Nucleus accumbens (tissue), 56 donors: ENCODE measurements at regions not wholly inside any gene's neighbourhood (a gene's known extent, or its start where the extent isn't known, plus 50 kb on each side); places are given as distances from the start of the nearest gene placed in this dataset.
"Not testable (repeated sequence)": the region's sequence is repeated elsewhere in the genome, so short reads cannot be mapped to it uniquely, and the experiment has no call there.

Experiments used
- DNase-seq, 56 donors: peaks; one replicate each; lab custom pipeline; 2025; lab: John Stamatoyannopoulos, UW

DNA sequence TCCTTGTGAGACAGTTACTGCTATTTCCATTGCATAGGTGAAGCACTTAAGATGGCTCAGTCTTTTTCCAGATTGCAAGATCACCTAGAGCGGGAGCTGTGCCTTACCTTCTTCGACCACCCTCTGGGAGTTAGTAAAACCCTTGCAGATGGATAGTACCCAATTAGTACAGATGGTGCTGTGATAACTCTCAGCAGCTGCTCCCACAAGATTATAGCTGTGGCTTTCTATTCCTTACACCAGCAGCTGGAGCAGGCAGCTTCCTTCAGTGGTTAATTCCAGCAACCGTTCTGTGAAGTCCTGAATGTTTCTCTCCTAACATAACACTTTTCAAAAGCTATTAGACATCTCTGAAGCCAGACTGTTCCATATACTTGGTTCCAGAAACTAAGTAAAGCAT lies 796.8 kb downstream of the XPNPEP1 start:
- DNase-seq = no peak

DNA sequence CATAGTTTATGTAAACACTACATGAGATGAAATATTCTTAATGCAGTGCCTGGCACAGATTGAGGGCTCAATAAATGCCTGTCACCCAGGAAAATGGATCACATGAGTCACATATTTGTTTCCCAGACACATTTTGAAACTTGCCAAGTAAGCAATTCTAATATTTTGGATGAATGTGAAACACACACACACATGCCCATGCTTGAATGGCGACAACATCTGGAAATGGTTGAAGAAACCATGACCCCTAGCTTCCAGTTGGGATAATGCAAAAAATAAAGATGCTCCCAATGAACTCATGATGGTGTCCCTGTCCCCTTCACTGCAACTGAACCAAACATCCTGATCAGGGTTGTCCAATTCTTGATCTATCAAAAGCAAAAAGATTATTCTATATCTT lies 797.3 kb downstream of the XPNPEP1 start:
- no peak for DNase-seq

DNA sequence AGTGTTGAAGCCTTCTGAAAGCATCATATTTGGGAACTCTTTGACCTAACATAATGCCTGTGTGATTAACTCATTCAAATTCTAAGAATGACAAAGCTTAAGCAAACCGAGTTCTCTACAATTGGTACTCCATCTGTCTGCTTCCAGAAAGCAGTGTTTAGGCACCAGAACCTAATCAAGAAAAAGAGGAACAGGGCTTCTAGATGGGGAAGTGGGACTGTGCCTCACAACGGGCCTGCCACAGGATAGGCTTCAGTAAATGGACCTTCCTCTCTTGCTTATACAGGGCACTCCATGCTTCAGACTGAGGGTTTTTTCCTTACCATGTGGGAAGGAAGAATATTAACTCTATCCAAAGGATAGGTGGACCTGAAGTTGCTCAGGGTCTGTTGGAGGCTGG lies 808.1 kb downstream of the XPNPEP1 start:
- no peak for DNase-seq

DNA sequence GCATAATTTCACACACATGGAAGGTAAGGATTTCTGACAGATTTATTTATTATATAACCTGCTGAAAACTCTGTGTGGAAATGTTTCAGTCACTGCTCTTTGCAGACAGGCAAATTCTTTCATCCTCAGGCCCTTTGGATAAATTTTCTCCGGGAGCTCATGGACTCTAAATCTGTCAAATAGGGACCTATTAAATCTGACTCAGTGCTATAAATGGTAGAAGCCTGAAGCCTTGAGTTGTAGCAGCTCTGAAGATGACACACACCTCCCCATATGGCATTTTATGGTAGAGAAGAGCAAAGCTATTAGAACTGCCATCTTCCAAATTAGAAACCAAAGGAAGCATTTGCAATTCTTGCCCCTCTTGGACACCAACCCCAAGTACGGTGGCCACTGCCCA lies 808.7 kb downstream of the XPNPEP1 start:
- no peak for DNase-seq

DNA sequence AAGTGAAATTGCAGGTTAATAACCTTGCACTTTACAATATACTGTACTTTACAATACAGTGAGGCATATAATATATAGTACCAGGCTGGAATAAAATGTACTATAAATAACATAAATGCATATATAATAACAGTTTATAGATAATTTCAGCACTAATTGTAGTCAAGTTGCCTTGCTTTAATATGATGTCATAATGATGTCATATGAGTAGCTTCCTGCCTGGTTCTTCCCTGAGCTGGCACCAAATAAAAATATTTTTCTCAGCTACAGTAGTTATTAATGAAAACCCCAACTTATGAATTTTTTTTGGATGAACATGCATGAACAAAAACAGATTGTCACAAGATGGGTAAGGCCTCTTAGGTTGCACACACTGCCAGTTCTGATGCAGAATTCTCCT lies 816.7 kb downstream of the XPNPEP1 start:
- DNase-seq = no peak

DNA sequence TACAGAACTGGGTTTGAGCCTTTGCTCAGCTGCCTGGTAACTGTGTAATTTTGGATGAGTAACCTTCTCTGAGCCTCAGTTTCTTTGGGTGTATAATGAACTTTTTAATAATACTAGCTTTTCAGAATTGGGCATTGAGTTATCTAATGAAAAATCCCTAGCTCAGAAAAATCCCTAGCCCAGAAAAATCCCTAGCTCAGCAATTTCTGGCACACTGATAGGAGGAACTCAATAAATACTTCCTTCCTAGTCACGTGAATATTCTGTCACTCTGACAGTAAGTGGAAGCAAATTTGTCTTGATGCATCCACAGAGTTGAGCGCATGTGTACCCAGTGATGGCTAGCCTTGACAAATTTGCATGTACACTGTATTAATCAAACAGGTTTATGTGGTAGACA lies 817.6 kb downstream of the XPNPEP1 start:
- no peak for DNase-seq

DNA sequence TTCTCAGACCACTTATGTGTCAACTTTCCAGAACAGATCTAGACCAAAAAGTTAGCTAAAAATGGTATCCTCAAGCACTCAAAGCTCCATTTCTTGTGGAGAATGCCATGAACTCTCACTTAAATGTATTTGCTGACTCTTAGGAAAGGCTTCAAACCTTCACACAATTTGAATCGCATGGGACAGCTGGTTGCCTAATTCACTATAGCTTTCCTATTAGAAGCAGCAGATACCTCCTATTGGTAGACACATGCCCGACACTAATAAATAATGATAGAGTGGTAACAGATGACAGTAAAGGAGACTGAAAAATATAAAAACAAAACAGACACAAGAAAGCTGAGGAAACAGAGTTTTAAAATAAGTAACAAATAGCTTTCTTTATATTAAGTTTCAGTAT lies 818.5 kb downstream of the XPNPEP1 start:
- no peak for DNase-seq

DNA sequence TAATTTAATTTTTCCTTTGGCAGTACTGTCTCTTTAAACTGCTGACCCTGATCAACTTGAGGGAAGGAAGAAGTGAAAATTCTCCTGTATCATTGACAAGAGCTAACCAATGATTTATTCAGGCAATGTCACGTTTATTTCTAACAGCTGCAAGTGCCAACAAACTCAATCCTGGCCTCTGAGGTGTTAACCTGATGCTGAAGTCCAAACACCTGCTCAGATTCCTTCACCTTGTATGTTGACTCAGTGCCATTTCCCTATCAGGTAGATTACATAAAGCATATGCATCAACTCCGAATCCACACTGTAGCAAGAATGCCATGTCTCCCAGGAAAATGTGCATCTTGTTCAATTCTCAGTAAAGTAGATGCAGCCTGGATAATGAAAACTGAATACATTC lies 820.0 kb downstream of the XPNPEP1 start:
- DNase-seq = no peak

DNA sequence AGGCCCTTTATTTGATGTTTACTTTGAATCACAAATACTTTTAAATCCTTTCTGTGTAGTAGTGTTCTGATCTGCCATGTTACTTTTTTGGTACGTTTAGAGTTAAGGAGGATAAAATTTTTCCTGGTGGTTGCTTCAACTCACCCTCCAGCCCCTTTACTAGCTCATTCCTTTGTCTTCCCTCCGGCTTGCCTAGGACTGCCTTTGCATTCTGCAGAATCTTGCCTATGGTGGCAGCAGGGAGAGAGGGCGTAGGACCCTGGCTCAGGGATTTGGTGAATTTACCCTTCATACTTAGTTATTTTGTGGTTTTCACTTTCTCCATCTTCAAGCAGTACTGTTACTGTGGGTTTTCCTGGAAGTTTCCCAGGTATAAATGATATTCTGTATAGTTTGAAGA lies 833.5 kb downstream of the XPNPEP1 start:
- DNase-seq = no peak

DNA sequence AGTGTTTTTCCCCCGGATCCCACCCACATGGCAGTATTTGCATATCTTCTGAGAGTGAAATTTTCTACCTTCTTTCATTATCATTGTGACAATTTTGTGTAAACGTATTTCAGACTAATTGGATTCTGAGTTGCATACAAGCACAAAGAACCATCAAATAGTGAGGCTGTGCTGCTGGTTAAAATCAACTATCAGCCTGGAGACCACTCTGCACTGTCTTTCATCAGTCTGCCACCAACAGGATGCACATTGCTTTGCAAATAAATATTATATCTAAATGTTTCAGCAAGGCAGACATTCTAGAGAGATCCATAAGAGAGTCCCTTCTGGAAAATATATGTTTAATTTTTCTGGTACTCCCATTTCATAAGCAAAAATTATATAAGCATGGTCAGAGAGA lies 851.8 kb downstream of the XPNPEP1 start:
- no peak for DNase-seq

DNA sequence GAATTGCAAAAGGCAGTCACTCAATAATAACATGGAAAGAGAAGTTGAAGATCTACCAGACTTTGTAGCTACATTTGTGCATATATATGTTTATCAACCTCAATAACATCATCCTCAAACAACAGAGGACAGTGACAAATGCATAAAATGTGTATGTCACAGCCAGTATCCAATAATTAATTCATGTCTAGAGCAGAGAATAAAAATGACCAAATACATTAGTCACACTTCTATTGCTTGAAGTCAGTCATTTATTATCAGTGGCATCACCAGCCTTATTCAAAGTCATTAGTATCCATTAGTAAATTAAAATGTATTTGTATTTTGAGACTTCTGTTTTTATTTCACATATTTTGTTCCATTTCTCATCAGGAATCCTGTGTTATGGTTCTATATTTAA lies 852.8 kb downstream of the XPNPEP1 start:
- no peak for DNase-seq

DNA sequence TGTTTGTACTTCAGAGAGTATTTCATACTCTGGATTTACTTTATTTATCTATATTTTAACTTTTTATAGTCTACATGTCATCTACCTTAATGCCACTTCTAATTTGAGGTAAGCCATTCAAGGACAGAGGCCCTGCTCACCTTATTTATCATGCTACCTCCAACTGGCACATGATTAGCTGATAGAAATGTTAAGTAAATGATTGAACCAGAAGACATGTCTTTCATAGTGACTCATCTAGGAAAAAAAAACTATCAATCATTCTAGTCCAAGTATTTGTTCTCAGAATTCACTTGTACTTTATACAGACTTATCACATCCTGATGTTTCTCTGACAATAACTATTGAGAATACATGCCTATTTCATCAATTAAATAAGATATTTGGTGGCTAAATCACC lies 856.3 kb downstream of the XPNPEP1 start:
- DNase-seq = no peak

DNA sequence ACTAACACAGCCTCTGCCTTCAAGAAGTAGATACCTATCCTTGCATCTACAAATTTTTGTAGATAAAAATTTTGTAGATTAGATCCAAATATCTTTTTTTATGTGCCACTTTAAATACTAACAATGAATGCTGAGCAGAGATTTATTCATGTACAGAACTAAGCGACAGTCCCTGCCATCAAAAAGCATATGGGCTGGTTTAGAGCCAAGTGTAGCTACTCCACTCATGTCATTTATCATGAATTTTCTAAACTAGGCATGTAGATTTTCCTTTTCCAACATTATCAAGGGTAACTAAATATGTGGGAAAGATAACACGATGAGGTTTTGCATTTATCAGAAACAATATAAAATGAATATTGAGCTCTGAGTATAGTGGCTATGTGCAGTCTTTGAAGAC lies 857.5 kb downstream of the XPNPEP1 start:
- DNase-seq = no peak

DNA sequence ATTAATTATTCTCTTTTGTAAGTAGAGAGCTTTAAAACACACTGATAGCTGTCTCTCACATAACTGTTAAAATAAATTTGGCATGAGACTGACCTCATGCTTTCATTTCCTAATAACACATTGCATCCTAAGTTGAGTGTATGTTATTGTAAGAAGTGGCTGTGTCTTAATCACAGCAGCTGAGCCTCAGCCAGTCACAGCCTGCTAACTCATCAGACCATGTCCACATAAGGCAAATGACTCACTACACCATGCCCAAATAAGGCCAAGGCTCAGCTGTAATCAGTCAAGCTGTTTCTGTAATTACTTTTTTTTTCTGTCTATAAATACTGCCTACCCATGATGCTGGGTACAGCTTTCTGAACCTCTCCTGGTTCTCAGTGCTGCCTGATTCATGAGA lies 860.9 kb downstream of the XPNPEP1 start:
- no peak for DNase-seq

DNA sequence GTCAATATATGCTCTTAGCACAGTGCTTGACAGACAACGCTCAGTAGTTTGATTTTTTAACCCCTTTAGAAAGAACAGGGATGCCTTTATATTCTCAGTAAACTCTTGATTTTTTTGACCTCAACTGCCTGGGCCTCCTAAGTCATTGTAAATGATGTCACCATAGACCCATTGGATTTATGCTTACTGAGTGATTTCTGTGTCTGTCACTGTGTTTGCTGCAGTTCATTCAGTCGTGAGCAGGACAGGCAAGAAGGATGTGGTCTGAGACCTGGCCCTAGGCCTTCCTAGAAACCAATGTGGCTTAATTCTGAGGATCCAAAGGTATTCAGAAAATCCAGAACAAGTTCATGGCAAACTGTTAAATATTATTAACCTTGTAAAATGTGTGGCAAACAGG lies 868.1 kb downstream of the XPNPEP1 start:
- no peak for DNase-seq

DNA sequence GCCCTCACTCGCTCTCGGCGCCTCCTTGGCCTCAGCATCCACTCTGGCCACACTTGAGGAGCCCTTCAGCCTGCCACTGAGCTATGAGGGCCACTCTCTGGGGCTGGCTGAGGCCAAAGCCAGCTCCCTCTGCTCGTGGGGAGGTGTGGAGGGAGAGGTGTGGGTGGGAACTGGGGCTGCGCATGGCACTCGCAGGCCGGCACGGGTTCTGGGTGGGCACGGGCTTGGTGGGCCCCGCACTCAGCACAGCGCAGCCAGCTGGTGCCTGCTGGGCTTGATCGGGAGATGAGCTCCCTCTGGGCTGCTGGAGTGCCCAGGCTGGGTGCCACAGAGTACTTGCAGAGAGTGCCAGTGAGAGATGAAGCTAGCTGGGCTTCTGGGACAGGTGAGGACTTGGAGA lies 875.5 kb downstream of the XPNPEP1 start:
- DNase-seq = no peak

DNA sequence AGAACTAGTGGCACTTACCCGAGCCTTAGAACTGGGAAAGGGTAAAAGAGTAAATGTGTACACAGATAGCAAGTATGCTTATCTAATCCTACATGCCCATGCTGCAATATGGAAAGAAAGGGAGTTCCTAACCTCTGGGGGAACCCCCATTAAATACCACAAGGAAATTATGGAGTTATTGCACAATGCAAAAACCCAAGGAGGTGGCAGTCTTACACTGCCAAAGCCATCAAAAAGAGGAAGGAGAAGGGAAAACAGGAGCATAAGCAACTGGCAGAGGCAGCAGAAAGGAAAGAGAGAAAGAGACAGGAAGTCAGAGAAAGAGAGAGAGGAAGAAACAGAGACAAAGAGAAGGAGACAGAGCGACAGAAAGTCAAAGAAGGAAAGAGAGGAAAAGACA lies 876.9 kb downstream of the XPNPEP1 start:
- DNase-seq = not testable (repeated sequence)

DNA sequence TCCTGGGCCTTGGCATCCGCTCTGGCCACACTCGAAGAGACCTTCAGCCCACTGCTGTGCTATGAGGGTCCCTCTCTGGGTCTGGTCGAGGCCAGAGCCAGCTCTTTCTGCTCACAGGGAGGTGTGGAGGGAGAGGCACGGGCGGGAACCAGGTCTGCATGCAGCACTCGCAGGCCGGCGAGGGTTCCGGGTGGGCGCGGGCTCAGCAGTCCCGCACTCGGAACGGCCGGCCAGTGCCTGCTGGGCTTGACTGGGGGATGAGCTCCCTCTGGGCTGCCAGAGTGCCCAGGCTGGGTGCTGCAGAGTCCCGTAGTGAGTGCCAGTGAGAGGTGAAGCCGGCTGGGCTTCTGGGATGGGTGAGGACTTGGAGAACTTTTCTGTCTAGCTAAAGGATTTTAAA lies 882.7 kb downstream of the XPNPEP1 start:
- DNase-seq = no peak

DNA sequence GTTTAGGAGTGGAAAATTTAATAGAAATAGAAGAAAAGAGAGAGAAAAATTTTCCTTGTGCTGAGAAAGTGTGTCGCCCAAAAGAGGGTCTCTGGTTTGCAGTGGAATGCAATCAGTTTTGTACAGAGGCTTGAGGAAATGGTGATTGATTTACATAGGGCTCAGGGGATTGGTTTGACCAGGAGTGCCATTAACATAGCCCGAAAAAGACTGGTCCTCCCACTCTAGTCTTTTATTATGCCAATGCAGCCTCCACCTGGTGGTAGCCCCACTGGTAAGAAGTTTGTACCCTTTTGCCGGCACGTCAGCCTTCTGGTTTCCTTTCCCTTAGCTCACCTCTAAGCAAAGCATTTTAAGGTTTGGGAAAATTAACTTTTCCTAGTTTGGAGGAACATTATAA lies 885.3 kb downstream of the XPNPEP1 start:
- no peak for DNase-seq

DNA sequence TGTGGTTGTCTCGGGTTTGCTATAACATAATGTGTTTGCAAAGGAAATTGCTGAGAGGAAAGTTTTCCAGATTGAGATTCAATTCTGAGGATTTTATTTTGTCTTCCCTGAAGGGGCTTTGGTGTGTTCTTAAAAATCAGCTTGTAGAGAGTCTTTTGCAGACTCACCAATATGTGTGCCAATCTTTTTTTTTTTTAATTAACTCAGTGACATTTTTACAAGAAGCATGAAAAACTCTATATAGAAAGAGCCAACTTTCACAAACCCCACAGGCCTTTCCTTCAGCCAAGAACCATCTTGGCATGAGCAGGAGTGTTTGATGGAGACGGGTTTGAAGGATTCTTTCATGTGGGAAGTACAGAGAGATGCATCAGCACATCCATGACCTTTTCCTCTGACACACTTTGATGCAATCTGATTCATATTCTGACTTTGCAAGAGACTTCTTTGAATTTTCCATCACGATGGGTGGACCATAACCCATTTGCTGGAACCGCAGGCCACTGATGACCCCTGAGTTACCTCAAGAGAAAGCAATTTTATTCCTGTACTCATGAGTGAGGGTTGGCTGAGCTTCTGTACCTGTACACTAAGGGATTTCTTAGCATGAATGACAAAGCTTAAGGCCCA lies 892.6 kb downstream of the XPNPEP1 start:
- DNase-seq = no peak

DNA sequence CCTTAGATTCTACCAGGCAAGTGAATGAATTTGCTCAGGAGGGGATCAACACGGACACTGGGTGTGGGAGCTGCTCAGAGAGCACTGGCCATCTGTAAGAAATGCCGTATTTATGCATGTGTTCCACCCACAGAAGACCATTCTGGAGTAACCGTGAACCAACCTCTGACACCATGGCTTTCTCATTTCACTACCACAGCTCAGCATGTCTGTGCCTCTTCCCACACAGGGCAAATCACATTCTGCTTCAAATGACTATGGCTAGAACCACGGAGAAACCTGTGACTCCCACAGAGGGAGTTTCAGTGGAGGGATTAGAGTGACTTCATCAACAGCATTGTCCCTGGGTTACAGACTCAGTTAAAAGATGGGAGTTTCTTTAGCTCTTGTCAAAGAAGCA lies 893.4 kb downstream of the XPNPEP1 start:
- no peak for DNase-seq

DNA sequence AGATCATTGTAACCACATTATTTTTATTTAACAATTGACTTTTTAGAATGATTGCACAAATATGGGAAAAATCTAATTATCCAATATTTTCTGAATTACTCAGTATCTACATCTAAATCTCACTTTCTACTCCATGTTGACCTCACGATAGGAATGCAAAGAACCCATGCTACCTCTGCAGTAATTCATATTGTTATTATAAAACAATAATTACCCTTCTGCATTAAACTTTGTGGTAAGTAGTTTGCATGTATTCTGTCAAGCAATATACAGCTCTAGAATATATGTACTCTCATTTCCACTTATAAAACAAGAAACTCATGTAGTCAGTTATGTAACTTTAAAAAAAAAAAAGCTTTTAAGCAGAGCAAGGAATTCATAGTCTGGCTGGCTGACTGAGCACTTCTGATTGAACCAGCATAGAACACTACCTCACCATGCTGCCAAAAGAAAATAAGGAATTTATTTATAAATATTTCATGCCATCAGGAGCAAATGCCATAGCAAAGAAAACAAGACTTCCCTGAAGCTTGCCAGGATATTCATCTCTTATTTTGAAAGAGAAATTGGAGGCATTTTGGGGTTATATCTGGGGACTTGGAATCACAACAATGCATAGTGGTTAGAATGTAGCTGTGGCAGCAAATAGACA lies 895.7 kb downstream of the XPNPEP1 start:
- no peak for DNase-seq

DNA sequence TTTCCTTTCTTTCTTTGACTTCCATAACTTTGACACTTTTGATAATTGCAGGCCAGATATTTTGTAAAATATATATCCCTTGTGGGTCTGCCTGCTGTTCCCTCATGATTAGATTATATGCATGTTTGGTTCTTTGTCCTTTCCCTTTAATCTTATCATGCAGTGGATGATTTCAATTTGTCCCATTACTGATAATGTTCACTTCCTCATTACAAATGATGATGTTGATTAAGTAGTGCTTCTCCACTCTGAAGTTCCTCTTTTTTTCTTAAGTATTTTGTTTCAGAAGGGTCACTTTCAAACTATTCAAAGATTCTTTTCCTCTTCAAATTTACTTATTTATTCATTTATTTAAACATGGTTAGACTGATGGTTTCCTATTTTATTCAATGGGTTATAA lies 898.1 kb downstream of the XPNPEP1 start:
- DNase-seq = no peak
